ENCODE measurements at regions not wholly inside any gene's neighbourhood (a gene's known extent, or its start where the extent isn't known, plus 50 kb on each side); places are given as distances from the start of the nearest gene placed in this dataset.
A peak's percentile ranks its signal among the peaks of the same experiment; 100 is the strongest.

DNA sequence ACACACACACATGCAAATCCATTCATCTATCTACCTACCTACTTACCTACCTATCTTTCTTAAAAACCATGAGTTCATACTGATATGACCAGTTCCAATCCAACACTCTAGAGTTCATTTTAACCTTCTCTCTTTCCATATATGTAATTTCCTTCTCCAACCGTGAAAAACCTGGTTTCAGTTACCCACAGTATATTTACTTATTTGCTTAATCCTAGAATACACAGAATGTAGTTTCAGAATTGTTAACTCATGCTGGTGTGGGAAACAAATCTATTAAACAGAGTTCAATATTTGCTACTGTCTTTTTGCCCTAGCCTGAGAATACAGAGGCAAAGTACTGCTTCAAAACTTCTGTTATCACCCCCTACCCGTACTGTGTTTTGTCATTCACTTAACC is 101.3 kb downstream of the RRM1 start:
- H3K4me2 ChIP-seq, result no peak overlapping the region

GRCh38 chr11:4194889-4195288 is 100.3 kb downstream of the RRM1 start:
- Histone ChIP-seq H2AFZ (no peak overlapping the region), H3K36me3 (replicated peaks; ENCODE audit: insufficient read depth, low read depth) (no peaks in the 10 kb centered on the region), H3K9me2 (replicated peaks; ENCODE audit: insufficient read depth) (no peaks in the 10 kb centered on the region), H3K79me2 (no peaks in the 10 kb centered on the region), H3K4me2 (no peak overlapping the region), H3K9me3 (ENCODE audit: low read depth) (no peaks in the 10 kb centered on the region), H3K4me3 (no peak overlapping the region), H3K4me1 (ENCODE audit: insufficient read depth) (no peaks in the 10 kb centered on the region), H3K27ac (no peak overlapping the region), H4K20me1 (ENCODE audit: insufficient read depth, poor library complexity, severe bottlenecking) (no peaks in the 10 kb centered on the region), H3K27me3 (no peaks in the 10 kb centered on the region)
- TF ChIP-seq EZH2 (IDR thresholded peaks at IDR 0.05; ENCODE audit: borderline replicate concordance) (no peak), CTCF (IDR thresholded peaks at IDR 0.05; ENCODE audit: poor library complexity) (no peak), EZH2phosphoT487 (IDR thresholded peaks at IDR 0.05; ENCODE audit: low read depth, severe bottlenecking, unreplicated experiment) (no peak)
- WGBS (ENCODE audit: low lambda C conversion rate, missing lambda C conversion rate), result 88% methylated on average over 1 of the region's 1 CpG
- DNase-seq (ENCODE audit: low spot score), result no peak

More for the DNA sequence above, 101.3 kb downstream of the RRM1 start:
- TF ChIP-seq EZH2 (IDR thresholded peaks at IDR 0.05; ENCODE audit: borderline replicate concordance) (no peak), EZH2phosphoT487 (IDR thresholded peaks at IDR 0.05; ENCODE audit: low read depth, severe bottlenecking, unreplicated experiment) (no peak), CTCF (IDR thresholded peaks at IDR 0.05; ENCODE audit: poor library complexity) (no peak)
- H3K9me3 ChIP-seq (ENCODE audit: low read depth), result no peaks in the 10 kb centered on the region
- no peaks in the 10 kb centered on the region for H3K36me3 ChIP-seq (replicated peaks; ENCODE audit: insufficient read depth, low read depth)
- H3K9me2 ChIP-seq (replicated peaks; ENCODE audit: insufficient read depth), result no peaks in the 10 kb centered on the region
- no peaks in the 10 kb centered on the region for H4K20me1 ChIP-seq (ENCODE audit: insufficient read depth, poor library complexity, severe bottlenecking)
- H3K4me3 ChIP-seq, result no peak overlapping the region
- H3K79me2 ChIP-seq, result no peaks in the 10 kb centered on the region
- H3K27ac ChIP-seq, result peak overlapping the region; percentile 49
- no peaks in the 10 kb centered on the region for H3K4me1 ChIP-seq (ENCODE audit: insufficient read depth)
- no peak for DNase-seq (ENCODE audit: low spot score)
- H3K27me3 ChIP-seq, result no peaks in the 10 kb centered on the region
- WGBS (ENCODE audit: low lambda C conversion rate, missing lambda C conversion rate), result 30% methylated on average over 2 of the region's 2 CpGs
- H2AFZ ChIP-seq, result no peak overlapping the region

GRCh38 chr11:4191031-4191571 is 96.5 kb downstream of the RRM1 start:
- H3K9me2 ChIP-seq (replicated peaks; ENCODE audit: insufficient read depth), result no peaks in the 10 kb centered on the region
- 91% methylated on average over 7 of the region's 9 CpGs for WGBS (ENCODE audit: low lambda C conversion rate, missing lambda C conversion rate)
- no peaks in the 10 kb centered on the region for H3K9me3 ChIP-seq (ENCODE audit: low read depth)
- no peaks in the 10 kb centered on the region for H4K20me1 ChIP-seq (ENCODE audit: insufficient read depth, poor library complexity, severe bottlenecking)
- no peaks in the 10 kb centered on the region for H3K36me3 ChIP-seq (replicated peaks; ENCODE audit: insufficient read depth, low read depth)
- DNase-seq (ENCODE audit: low spot score), result no peak
- H3K79me2 ChIP-seq, result no peaks in the 10 kb centered on the region
- no peak overlapping the region for H2AFZ ChIP-seq
- no peaks in the 10 kb centered on the region for H3K4me1 ChIP-seq (ENCODE audit: insufficient read depth)
- no peak overlapping the region for H3K4me2 ChIP-seq
- TF ChIP-seq EZH2phosphoT487 (IDR thresholded peaks at IDR 0.05; ENCODE audit: low read depth, severe bottlenecking, unreplicated experiment), result no peak
- no peak for TF ChIP-seq EZH2 (IDR thresholded peaks at IDR 0.05; ENCODE audit: borderline replicate concordance)
- no peak for TF ChIP-seq CTCF (IDR thresholded peaks at IDR 0.05; ENCODE audit: poor library complexity)
- H3K4me3 ChIP-seq, result no peak overlapping the region
- H3K27me3 ChIP-seq, result no peaks in the 10 kb centered on the region
- H3K27ac ChIP-seq, result no peak overlapping the region

DNA sequence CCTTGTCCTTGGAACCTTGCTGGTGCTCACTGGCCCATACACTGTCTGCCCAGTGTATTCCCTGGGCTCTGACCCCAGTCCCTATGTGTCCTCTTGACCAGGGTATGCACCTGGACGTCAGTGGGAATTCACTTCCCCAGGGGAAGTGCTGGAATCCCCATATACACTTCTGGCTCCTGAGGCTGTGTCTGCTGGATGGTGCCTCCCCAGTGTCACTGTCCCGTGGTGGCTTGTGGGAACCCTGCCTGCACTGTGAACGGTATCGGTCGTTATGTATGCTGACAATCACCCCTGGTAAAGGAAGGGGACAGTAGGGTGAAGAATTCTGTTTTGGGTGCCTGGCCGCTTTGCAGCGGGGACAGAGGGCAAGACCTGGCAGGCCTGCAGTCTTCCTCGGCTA is 95.9 kb downstream of the RRM1 start:
- Histone ChIP-seq H4K20me1 (ENCODE audit: insufficient read depth, poor library complexity, severe bottlenecking) (no peaks in the 10 kb centered on the region), H3K9me2 (replicated peaks; ENCODE audit: insufficient read depth) (no peaks in the 10 kb centered on the region), H3K4me1 (ENCODE audit: insufficient read depth) (no peaks in the 10 kb centered on the region), H3K27me3 (no peaks in the 10 kb centered on the region), H3K9me3 (ENCODE audit: low read depth) (no peaks in the 10 kb centered on the region), H3K4me2 (no peak overlapping the region), H2AFZ (no peak overlapping the region), H3K36me3 (replicated peaks; ENCODE audit: insufficient read depth, low read depth) (no peaks in the 10 kb centered on the region), H3K79me2 (no peaks in the 10 kb centered on the region), H3K4me3 (no peak overlapping the region), H3K27ac (no peak overlapping the region)
- 83% methylated on average over 8 of the region's 8 CpGs for WGBS (ENCODE audit: low lambda C conversion rate, missing lambda C conversion rate)
- no peak for DNase-seq (ENCODE audit: low spot score)
- TF ChIP-seq CTCF (IDR thresholded peaks at IDR 0.05; ENCODE audit: poor library complexity) (no peak), EZH2phosphoT487 (IDR thresholded peaks at IDR 0.05; ENCODE audit: low read depth, severe bottlenecking, unreplicated experiment) (no peak), EZH2 (IDR thresholded peaks at IDR 0.05; ENCODE audit: borderline replicate concordance) (no peak)
